HG03575 (cell line): ENCODE measurements at regions not wholly inside any gene's neighbourhood (a gene's known extent, or its start where the extent isn't known, plus 50 kb on each side); places are given as distances from the start of the nearest gene placed in this dataset.

Source experiments
- ATAC-seq: cut with Tn5 transposase; IDR thresholded peaks from one replicate; pipeline ENCODE4 v1.9.1; 2021; ENCODE audit not compliant: unreplicated experiment, insufficient number of reproducible peaks, low FRiP score; ENCODE audit errors: extremely low read depth

- ATAC-seq: no peak
Observed at GRCh38 chr5:30879887-30880286, 313.6 kb upstream of the CDH6 start.

GRCh38 chr5:30878746-30879145 lies 314.7 kb upstream of the CDH6 start:
- ATAC-seq: no peak

- ATAC-seq: no peak
Observed at GRCh38 chr5:30878296-30878695, 315.2 kb upstream of the CDH6 start.

GRCh38 chr5:30874241-30875034 lies 319.0 kb upstream of the CDH6 start:
- no peak for ATAC-seq

- ATAC-seq: no peak
Observed at GRCh38 chr5:30871196-30871595, 322.3 kb upstream of the CDH6 start.

- ATAC-seq: no peak
Observed at GRCh38 chr5:30867711-30868110, 325.8 kb upstream of the CDH6 start.

GRCh38 chr5:30866142-30866541 lies 327.3 kb upstream of the CDH6 start:
- ATAC-seq: no peak

GRCh38 chr5:30856242-30856641 lies 337.2 kb upstream of the CDH6 start:
- no peak for ATAC-seq

GRCh38 chr5:30853158-30853557 lies 340.3 kb upstream of the CDH6 start:
- ATAC-seq: no peak

- no peak for ATAC-seq
Observed at GRCh38 chr5:30850866-30851265, 342.6 kb upstream of the CDH6 start.

GRCh38 chr5:30849931-30850710 lies 343.4 kb upstream of the CDH6 start:
- ATAC-seq: no peak

- ATAC-seq: no peak
Observed at GRCh38 chr5:30846171-30846570, 347.3 kb upstream of the CDH6 start.

GRCh38 chr5:30845194-30845593 lies 348.3 kb upstream of the CDH6 start:
- no peak for ATAC-seq

- ATAC-seq: no peak
Observed at GRCh38 chr5:30843541-30843940, 349.9 kb upstream of the CDH6 start.

- no peak for ATAC-seq
Observed at GRCh38 chr5:30839956-30840355, 353.5 kb upstream of the CDH6 start.

- ATAC-seq: no peak
Observed at GRCh38 chr5:30838936-30839496, 354.5 kb upstream of the CDH6 start.

- ATAC-seq: no peak
Observed at GRCh38 chr5:30832519-30832918, 361.0 kb upstream of the CDH6 start.

GRCh38 chr5:30831605-30832004 lies 361.9 kb upstream of the CDH6 start:
- no peak for ATAC-seq

- ATAC-seq: no peak
Observed at GRCh38 chr5:30831123-30831522, 362.4 kb upstream of the CDH6 start.

GRCh38 chr5:30811298-30811697 lies 382.2 kb upstream of the CDH6 start:
- no peak for ATAC-seq
